HCEC 1CT (cell line): ENCODE measurements at regions not wholly inside any gene's neighbourhood (a gene's known extent, or its start where the extent isn't known, plus 50 kb on each side); places are given as distances from the start of the nearest gene placed in this dataset.
A peak's percentile ranks its signal among the peaks of the same experiment; 100 is the strongest.

Experiments
- DNase-seq: peaks from one replicate; pipeline ENCODE4 v3.0.0-alpha.2; 2017

GRCh38 chr2:234334756-234335155 is 162.1 kb downstream of the ARL4C start:
- no peak for DNase-seq

- DNase-seq: no peak
These were observed 162.7 kb downstream of the ARL4C start for GRCh38 chr2:234334151-234334550.

GRCh38 chr2:234333168-234334130 is 163.4 kb downstream of the ARL4C start:
- no peak for DNase-seq

- no peak for DNase-seq
These were observed 164.9 kb downstream of the ARL4C start for GRCh38 chr2:234331966-234332365.

- no peak for DNase-seq
These were observed 165.3 kb downstream of the ARL4C start for GRCh38 chr2:234331566-234331965.

GRCh38 chr2:234330902-234331301 is 166.0 kb downstream of the ARL4C start:
- DNase-seq: no peak

- peak; percentile 15 for DNase-seq
These were observed 167.5 kb downstream of the ARL4C start for GRCh38 chr2:234329202-234329960.

GRCh38 chr2:234328444-234328990 is 168.4 kb downstream of the ARL4C start:
- DNase-seq: no peak

- no peak for DNase-seq
These were observed 170.2 kb downstream of the ARL4C start for GRCh38 chr2:234326694-234327093.

GRCh38 chr2:234324116-234324515 is 172.8 kb downstream of the ARL4C start:
- DNase-seq: no peak

- DNase-seq: no peak
These were observed 174.0 kb downstream of the ARL4C start for GRCh38 chr2:234322766-234323465.

GRCh38 chr2:234320066-234320465 is 176.8 kb downstream of the ARL4C start:
- no peak for DNase-seq

- no peak for DNase-seq
These were observed 178.5 kb downstream of the ARL4C start for GRCh38 chr2:234318361-234318760.

GRCh38 chr2:234313558-234313957 is 183.3 kb downstream of the ARL4C start:
- DNase-seq: no peak

- DNase-seq: no peak
These were observed 186.7 kb downstream of the ARL4C start for GRCh38 chr2:234310166-234310565.

GRCh38 chr2:234309431-234309830 is 187.4 kb downstream of the ARL4C start:
- no peak for DNase-seq

GRCh38 chr2:234308813-234309195 is 188.1 kb downstream of the ARL4C start:
- DNase-seq: no peak

GRCh38 chr2:234308073-234308812 is 188.6 kb downstream of the ARL4C start:
- DNase-seq: no peak

GRCh38 chr2:234307322-234307961 is 189.4 kb downstream of the ARL4C start:
- DNase-seq: no peak

- DNase-seq: no peak
These were observed 190.3 kb downstream of the ARL4C start for GRCh38 chr2:234306426-234307173.

- peak; percentile 28 for DNase-seq
These were observed 191.0 kb downstream of the ARL4C start for GRCh38 chr2:234305846-234306245.
